ENCODE measurements at regions not wholly inside any gene's neighbourhood (a gene's known extent, or its start where the extent isn't known, plus 50 kb on each side); places are given as distances from the start of the nearest gene placed in this dataset.

DNA sequence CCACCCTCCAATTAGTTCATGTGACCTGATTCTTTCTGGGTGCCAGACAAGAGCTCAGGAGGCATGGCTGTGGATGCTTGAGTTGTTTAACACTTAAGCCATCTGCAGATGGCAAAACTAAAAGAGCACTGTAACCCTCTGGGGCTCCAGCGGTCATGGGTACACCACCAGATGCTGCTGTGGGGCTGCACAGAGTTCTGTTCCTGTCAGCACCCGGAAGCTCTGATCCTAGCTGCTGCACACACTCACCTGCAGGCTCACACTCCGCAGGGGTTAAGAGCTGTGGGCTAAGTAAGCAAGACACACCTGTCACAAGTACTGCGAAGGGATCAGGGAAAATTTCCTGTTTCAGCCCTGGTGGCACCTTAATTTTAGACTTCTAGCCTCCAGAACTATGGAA, 307.8 kb downstream of the C11orf87 start:
- no peak overlapping the region for H3K27ac Mint-ChIP-seq
- no peak for DNase-seq
- peaks cover 0 to 7% (median 0%) of the 10 kb centered on the region in 3 donors for H3K9me3 Mint-ChIP-seq
- CTCF ChIA-PET, result no interaction called here
- Histone ChIP-seq H3K9me3 (no peaks in the 10 kb centered on the region), H3K27ac (ENCODE audit: low read length) (no peak overlapping the region), H3K4me1 (ENCODE audit: control insufficient read depth in 1 of 2, extremely low read depth in 1 of 2, insufficient read depth in 2 of 2, low read length in 2 of 2) (no peaks in the 10 kb centered on the region), H3K36me3 (ENCODE audit: control insufficient read depth in 2 of 2, extremely low read depth in 1 of 2, insufficient read depth in 1 of 2, low read length in 1 of 2) (no peaks in the 10 kb centered on the region), H3K27me3 (replicated peaks in 1 of 2; ENCODE audit: control insufficient read depth in 2 of 2, extremely low read depth in 1 of 2, insufficient read depth in 2 of 2, low read length in 1 of 2) (no peaks in the 10 kb centered on the region), H3K4me3 (ENCODE audit: control insufficient read depth in 1 of 2, extremely low read depth in 1 of 2, low read length in 1 of 2) (no peak overlapping the region)
- no peaks in the 10 kb centered on the region for H3K36me3 Mint-ChIP-seq
- no peaks in the 10 kb centered on the region for H3K4me1 Mint-ChIP-seq
- WGBS (ENCODE audit: insufficient coverage), result 62% methylated on average over 3 of the region's 4 CpGs
- POLR2A ChIA-PET, result no interaction called here
- no peak overlapping the region for H3K4me3 Mint-ChIP-seq
- ATAC-seq (replicated peaks in 1 of 4), result no peak
- no peaks in the 10 kb centered on the region for H3K27me3 Mint-ChIP-seq

GRCh38 chr11:109730669-109731068, 308.7 kb downstream of the C11orf87 start:
- Mint-ChIP-seq H3K36me3 (no peaks in the 10 kb centered on the region), H3K9me3 (peaks cover 0 to 4% (median 0%) of the 10 kb centered on the region in 3 donors), H3K4me3 (no peak overlapping the region), H3K4me1 (no peaks in the 10 kb centered on the region), H3K27me3 (no peaks in the 10 kb centered on the region), H3K27ac (no peak overlapping the region)
- no peak for ATAC-seq (replicated peaks in 1 of 4)
- no peak overlapping the region for H3K4me3 ChIP-seq (ENCODE audit: control insufficient read depth in 1 of 2, extremely low read depth in 1 of 2, low read length in 1 of 2)
- POLR2A ChIA-PET, result no interaction called here
- no peaks in the 10 kb centered on the region for H3K9me3 ChIP-seq
- no peak for DNase-seq
- H3K4me1 ChIP-seq (ENCODE audit: control insufficient read depth in 1 of 2, extremely low read depth in 1 of 2, insufficient read depth in 2 of 2, low read length in 2 of 2), result no peaks in the 10 kb centered on the region
- H3K36me3 ChIP-seq (ENCODE audit: control insufficient read depth in 2 of 2, extremely low read depth in 1 of 2, insufficient read depth in 1 of 2, low read length in 1 of 2), result no peaks in the 10 kb centered on the region
- WGBS (ENCODE audit: insufficient coverage), result no CpG with 5 or more reads among the region's 2 CpGs
- H3K27ac ChIP-seq (ENCODE audit: low read length), result no peak overlapping the region
- CTCF ChIA-PET, result no interaction called here
- H3K27me3 ChIP-seq (replicated peaks in 1 of 2; ENCODE audit: control insufficient read depth in 2 of 2, extremely low read depth in 1 of 2, insufficient read depth in 2 of 2, low read length in 1 of 2), result no peaks in the 10 kb centered on the region

- peaks cover 0 to 4% (median 0%) of the 10 kb centered on the region in 3 donors for H3K9me3 Mint-ChIP-seq
- Histone ChIP-seq H3K4me1 (ENCODE audit: control insufficient read depth in 1 of 2, extremely low read depth in 1 of 2, insufficient read depth in 2 of 2, low read length in 2 of 2) (no peaks in the 10 kb centered on the region), H3K36me3 (ENCODE audit: control insufficient read depth in 2 of 2, extremely low read depth in 1 of 2, insufficient read depth in 1 of 2, low read length in 1 of 2) (no peaks in the 10 kb centered on the region), H3K4me3 (ENCODE audit: control insufficient read depth in 1 of 2, extremely low read depth in 1 of 2, low read length in 1 of 2) (no peak overlapping the region), H3K27ac (ENCODE audit: low read length) (no peak overlapping the region), H3K27me3 (replicated peaks in 1 of 2; ENCODE audit: control insufficient read depth in 2 of 2, extremely low read depth in 1 of 2, insufficient read depth in 2 of 2, low read length in 1 of 2) (no peaks in the 10 kb centered on the region), H3K9me3 (no peaks in the 10 kb centered on the region)
- WGBS (ENCODE audit: insufficient coverage), result no CpG with 5 or more reads among the region's 4 CpGs
- ATAC-seq (replicated peaks in 1 of 4), result no peak
- H3K36me3 Mint-ChIP-seq, result no peaks in the 10 kb centered on the region
- H3K4me3 Mint-ChIP-seq, result no peak overlapping the region
- POLR2A ChIA-PET, result no interaction called here
- H3K27me3 Mint-ChIP-seq, result no peaks in the 10 kb centered on the region
- no peak overlapping the region for H3K27ac Mint-ChIP-seq
- DNase-seq, result no peak
- no peaks in the 10 kb centered on the region for H3K4me1 Mint-ChIP-seq
- CTCF ChIA-PET, result no interaction called here
Measured at GRCh38 chr11:109731451-109731850, 309.5 kb downstream of the C11orf87 start.

GRCh38 chr11:109733245-109733644, 311.3 kb downstream of the C11orf87 start:
- ChIA-PET POLR2A (no interaction called here), CTCF (no interaction called here)
- Histone ChIP-seq H3K27ac (ENCODE audit: low read length) (no peak overlapping the region), H3K4me1 (ENCODE audit: control insufficient read depth in 1 of 2, extremely low read depth in 1 of 2, insufficient read depth in 2 of 2, low read length in 2 of 2) (no peaks in the 10 kb centered on the region), H3K27me3 (replicated peaks in 1 of 2; ENCODE audit: control insufficient read depth in 2 of 2, extremely low read depth in 1 of 2, insufficient read depth in 2 of 2, low read length in 1 of 2) (no peaks in the 10 kb centered on the region), H3K36me3 (ENCODE audit: control insufficient read depth in 2 of 2, extremely low read depth in 1 of 2, insufficient read depth in 1 of 2, low read length in 1 of 2) (no peaks in the 10 kb centered on the region), H3K4me3 (ENCODE audit: control insufficient read depth in 1 of 2, extremely low read depth in 1 of 2, low read length in 1 of 2) (no peak overlapping the region), H3K9me3 (no peaks in the 10 kb centered on the region)
- Mint-ChIP-seq H3K9me3 (peaks cover 0 to 8% (median 3%) of the 10 kb centered on the region in 3 donors), H3K4me3 (no peak overlapping the region), H3K27ac (no peak overlapping the region), H3K4me1 (no peaks in the 10 kb centered on the region), H3K36me3 (no peaks in the 10 kb centered on the region), H3K27me3 (no peaks in the 10 kb centered on the region)
- DNase-seq (no peak), ATAC-seq (replicated peaks in 1 of 4) (no peak)
- WGBS (ENCODE audit: insufficient coverage), result no CpG with 5 or more reads among the region's 1 CpG

GRCh38 chr11:109734566-109734965, 312.6 kb downstream of the C11orf87 start:
- WGBS (ENCODE audit: insufficient coverage), result 67% methylated on average over 3 of the region's 3 CpGs
- H3K4me1 Mint-ChIP-seq, result no peaks in the 10 kb centered on the region
- peaks cover 0 to 3% (median 3%) of the 10 kb centered on the region in 3 donors for H3K9me3 Mint-ChIP-seq
- ChIA-PET CTCF (no interaction called here), POLR2A (no interaction called here)
- no peak overlapping the region for H3K27ac Mint-ChIP-seq
- no peak overlapping the region for H3K4me3 ChIP-seq (ENCODE audit: control insufficient read depth in 1 of 2, extremely low read depth in 1 of 2, low read length in 1 of 2)
- no peak for DNase-seq
- H3K36me3 ChIP-seq (ENCODE audit: control insufficient read depth in 2 of 2, extremely low read depth in 1 of 2, insufficient read depth in 1 of 2, low read length in 1 of 2), result no peaks in the 10 kb centered on the region
- no peak for ATAC-seq (replicated peaks in 1 of 4)
- no peaks in the 10 kb centered on the region for H3K9me3 ChIP-seq
- no peaks in the 10 kb centered on the region for H3K4me1 ChIP-seq (ENCODE audit: control insufficient read depth in 1 of 2, extremely low read depth in 1 of 2, insufficient read depth in 2 of 2, low read length in 2 of 2)
- no peaks in the 10 kb centered on the region for H3K27me3 ChIP-seq (replicated peaks in 1 of 2; ENCODE audit: control insufficient read depth in 2 of 2, extremely low read depth in 1 of 2, insufficient read depth in 2 of 2, low read length in 1 of 2)
- no peak overlapping the region for H3K4me3 Mint-ChIP-seq
- no peaks in the 10 kb centered on the region for H3K36me3 Mint-ChIP-seq
- no peak overlapping the region for H3K27ac ChIP-seq (ENCODE audit: low read length)
- H3K27me3 Mint-ChIP-seq, result peaks cover 0 to 5% of the 10 kb centered on the region in 2 donors

- DNase-seq, result no peak
- Histone ChIP-seq H3K4me1 (ENCODE audit: control insufficient read depth in 1 of 2, extremely low read depth in 1 of 2, insufficient read depth in 2 of 2, low read length in 2 of 2) (no peaks in the 10 kb centered on the region), H3K4me3 (ENCODE audit: control insufficient read depth in 1 of 2, extremely low read depth in 1 of 2, low read length in 1 of 2) (no peak overlapping the region), H3K27me3 (replicated peaks in 1 of 2; ENCODE audit: control insufficient read depth in 2 of 2, extremely low read depth in 1 of 2, insufficient read depth in 2 of 2, low read length in 1 of 2) (no peaks in the 10 kb centered on the region), H3K36me3 (ENCODE audit: control insufficient read depth in 2 of 2, extremely low read depth in 1 of 2, insufficient read depth in 1 of 2, low read length in 1 of 2) (no peaks in the 10 kb centered on the region), H3K27ac (ENCODE audit: low read length) (no peak overlapping the region), H3K9me3 (no peaks in the 10 kb centered on the region)
- no peaks in the 10 kb centered on the region for H3K36me3 Mint-ChIP-seq
- no peak for ATAC-seq (replicated peaks in 1 of 4)
- peaks cover 0 to 5% of the 10 kb centered on the region in 2 donors for H3K27me3 Mint-ChIP-seq
- whole genome bisulfite sequencing (ENCODE audit: insufficient coverage), result 75% methylated on average over 1 of the region's 2 CpGs
- peaks cover 0 to 3% (median 3%) of the 10 kb centered on the region in 3 donors for H3K9me3 Mint-ChIP-seq
- CTCF ChIA-PET, result no interaction called here
- no peaks in the 10 kb centered on the region for H3K4me1 Mint-ChIP-seq
- H3K27ac Mint-ChIP-seq, result no peak overlapping the region
- no peak overlapping the region for H3K4me3 Mint-ChIP-seq
- POLR2A ChIA-PET, result no interaction called here
Measured at GRCh38 chr11:109735128-109735527, 313.1 kb downstream of the C11orf87 start.

- Histone ChIP-seq H3K4me1 (ENCODE audit: control insufficient read depth in 1 of 2, extremely low read depth in 1 of 2, insufficient read depth in 2 of 2, low read length in 2 of 2) (no peaks in the 10 kb centered on the region), H3K27me3 (replicated peaks in 1 of 2; ENCODE audit: control insufficient read depth in 2 of 2, extremely low read depth in 1 of 2, insufficient read depth in 2 of 2, low read length in 1 of 2) (no peaks in the 10 kb centered on the region), H3K9me3 (no peaks in the 10 kb centered on the region), H3K27ac (ENCODE audit: low read length) (no peak overlapping the region), H3K4me3 (ENCODE audit: control insufficient read depth in 1 of 2, extremely low read depth in 1 of 2, low read length in 1 of 2) (no peak overlapping the region), H3K36me3 (ENCODE audit: control insufficient read depth in 2 of 2, extremely low read depth in 1 of 2, insufficient read depth in 1 of 2, low read length in 1 of 2) (no peaks in the 10 kb centered on the region)
- Mint-ChIP-seq H3K9me3 (peaks cover 0 to 3% (median 3%) of the 10 kb centered on the region in 3 donors), H3K27ac (no peak overlapping the region), H3K4me1 (no peaks in the 10 kb centered on the region), H3K4me3 (no peak overlapping the region), H3K27me3 (peaks cover 0 to 5% of the 10 kb centered on the region in 2 donors), H3K36me3 (no peaks in the 10 kb centered on the region)
- ChIA-PET POLR2A (no interaction called here), CTCF (no interaction called here)
- ATAC-seq (replicated peaks in 1 of 4) (no peak), DNase-seq (no peak)
- 44% methylated on average over 1 of the region's 2 CpGs for WGBS (ENCODE audit: insufficient coverage)
Measured at GRCh38 chr11:109739379-109739778, 317.4 kb downstream of the C11orf87 start.

Measured in T-cell (primary cell).